T-cell (primary cell): ENCODE measurements at regions not wholly inside any gene's neighbourhood (a gene's known extent, or its start where the extent isn't known, plus 50 kb on each side); places are given as distances from the start of the nearest gene placed in this dataset.

Experiments
- ATAC-seq, 4 experiments: fragments of 200-7000 bp in 3 of 4; fragments of 150-1000 bp in 1 of 4; cut with Tn5 transposase; replicated peaks in 1 of 4; 1 replicate in 3 of 4; 2 replicates in 1 of 4; pipeline ENCODE4 v1.10.0; 2021; ENCODE audit warnings: moderate library complexity in 3 of 4, mild to moderate bottlenecking in 2 of 4, moderate number of reproducible peaks in 1 of 4
- CTCF ChIA-PET, 2 donors: fragments of 300-600 bp; sonication (Branson Sonifier 250); formaldehyde crosslinking; loops; one replicate each; lab custom pipeline; 2022; ENCODE audit warnings: antibody characterized with exemption in 2 of 2; lab: Charles Lee
- POLR2A ChIA-PET, 2 donors: fragments of 300-600 bp; sonication (Branson Sonifier 250); formaldehyde crosslinking; loops; one replicate each; lab custom pipeline; 2022; ENCODE audit warnings: antibody characterized with exemption in 2 of 2; lab: Charles Lee
- DNase-seq, 35 experiments: peaks; one replicate each; pipeline versions ENCODE4 v3.0.0 to v3.0.0-alpha.2; 2013 to 2023
- H3K27ac ChIP-seq: one replicate; pipeline ENCODE4 v1.5.1; 2013; ENCODE audit warnings: low read length
- H3K27me3 ChIP-seq, 2 experiments: replicated peaks in 1 of 2; 1 replicate in 1 of 2; 2 replicates in 1 of 2; pipeline versions ENCODE4 v1.6.1 to v1.7.0; 2013; ENCODE audit warnings: low read length in 1 of 2, mixed read lengths in 1 of 2; ENCODE audit not compliant: control insufficient read depth in 2 of 2, insufficient read depth in 2 of 2; ENCODE audit errors: extremely low read depth in 1 of 2
- H3K36me3 ChIP-seq, 2 donors: 1 replicate in 1 of 2; 2 replicates in 1 of 2; pipeline versions ENCODE4 v1.6.1 to v1.7.0; 2013; ENCODE audit warnings: low read length in 1 of 2; ENCODE audit not compliant: control insufficient read depth in 2 of 2, insufficient read depth in 1 of 2; ENCODE audit errors: extremely low read depth in 1 of 2
- H3K4me1 ChIP-seq, 2 experiments: 1 replicate in 1 of 2; 2 replicates in 1 of 2; pipeline versions ENCODE4 v1.6.1 to v1.7.0; 2013; ENCODE audit warnings: low read length in 2 of 2, mixed read lengths in 1 of 2; ENCODE audit not compliant: insufficient read depth in 2 of 2, control insufficient read depth in 1 of 2; ENCODE audit errors: extremely low read depth in 1 of 2
- H3K4me3 ChIP-seq, 2 donors: 1 replicate in 1 of 2; 2 replicates in 1 of 2; pipeline versions ENCODE4 v1.5.1 to v1.7.0; 2013; ENCODE audit warnings: mild to moderate bottlenecking in 2 of 2, low read length in 1 of 2, moderate library complexity in 1 of 2; ENCODE audit not compliant: control insufficient read depth in 1 of 2; ENCODE audit errors: extremely low read depth in 1 of 2
- H3K9me3 ChIP-seq: 2 replicates; pipeline ENCODE4 v1.7.0; 2013
- H3K27ac Mint-ChIP-seq, 2 donors: one replicate each; pipeline ENCODE4 v1.8.0; 2020 to 2021; ENCODE audit warnings: mild to moderate bottlenecking in 2 of 2, mixed read lengths in 2 of 2
- H3K27me3 Mint-ChIP-seq, 2 donors: one replicate each; pipeline ENCODE4 v1.8.0; 2021 to 2022; ENCODE audit warnings: mixed read lengths in 2 of 2
- H3K36me3 Mint-ChIP-seq: one replicate; pipeline ENCODE4 v1.8.0; 2021; ENCODE audit warnings: mixed read lengths
- H3K4me1 Mint-ChIP-seq, 3 donors: one replicate each; pipeline ENCODE4 v1.8.0; 2020 to 2022; ENCODE audit warnings: mixed read lengths in 3 of 3, mild to moderate bottlenecking in 1 of 3
- H3K4me3 Mint-ChIP-seq, 3 donors: one replicate each; pipeline ENCODE4 v1.8.0; 2020 to 2022; ENCODE audit warnings: mild to moderate bottlenecking in 3 of 3, mixed read lengths in 3 of 3, moderate library complexity in 3 of 3
- H3K9me3 Mint-ChIP-seq, 3 donors: one replicate each; pipeline ENCODE4 v1.8.0; 2020 to 2022; ENCODE audit warnings: mixed read lengths in 3 of 3
- WGBS: methylation state at CpG from one replicate; pipeline ENCODE4 v1.1.5; 2013; ENCODE audit warnings: missing lambda C conversion rate; ENCODE audit not compliant: insufficient coverage; 5-methylcytosine and 5-hydroxymethylcytosine counted together

DNA sequence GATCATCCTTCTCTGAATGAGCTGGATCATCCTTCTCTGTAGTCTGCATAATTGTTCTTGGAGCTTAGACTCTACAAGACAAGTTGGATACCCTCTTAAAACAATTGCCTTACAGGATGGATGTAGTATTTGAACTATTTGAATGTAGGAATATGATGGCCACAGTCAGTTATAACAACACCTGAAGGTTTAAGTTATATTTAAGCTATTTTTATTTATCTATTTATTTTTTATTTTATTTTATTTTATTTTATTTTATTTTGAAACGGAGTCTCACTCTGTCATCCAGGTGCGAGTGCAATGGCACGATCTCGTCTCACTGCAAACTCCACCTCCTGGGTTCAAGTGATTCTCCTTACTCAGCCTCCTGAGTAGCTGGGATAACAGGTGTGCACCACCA, 149.9 kb upstream of the SLIT2 start:
- no peak overlapping the region for H3K4me3 ChIP-seq
- H3K27me3 ChIP-seq: no peaks in the 10 kb centered on the region
- H3K36me3 Mint-ChIP-seq: no peaks in the 10 kb centered on the region
- H3K27ac ChIP-seq: no peak overlapping the region
- no peak overlapping the region for H3K4me3 Mint-ChIP-seq
- WGBS: 100% methylated on average over 3 of the region's 4 CpGs
- no peaks in the 10 kb centered on the region for H3K27me3 Mint-ChIP-seq
- H3K36me3 ChIP-seq: no peaks in the 10 kb centered on the region
- no peaks in the 10 kb centered on the region for H3K9me3 ChIP-seq
- CTCF ChIA-PET: no interaction called here
- no peak for DNase-seq
- H3K4me1 Mint-ChIP-seq: no peaks in the 10 kb centered on the region
- POLR2A ChIA-PET: interaction anchor here in 1 of 2 donors (0.6 kb wide), 1 partner anchor 94 kb away, joined by 3 read pairs; no protein-coding TSS in a partner anchor
- no peak overlapping the region for H3K27ac Mint-ChIP-seq
- no peak for ATAC-seq
- H3K4me1 ChIP-seq: no peaks in the 10 kb centered on the region
- peaks cover 12 to 19% (median 15%) of the 10 kb centered on the region in 3 donors for H3K9me3 Mint-ChIP-seq

DNA sequence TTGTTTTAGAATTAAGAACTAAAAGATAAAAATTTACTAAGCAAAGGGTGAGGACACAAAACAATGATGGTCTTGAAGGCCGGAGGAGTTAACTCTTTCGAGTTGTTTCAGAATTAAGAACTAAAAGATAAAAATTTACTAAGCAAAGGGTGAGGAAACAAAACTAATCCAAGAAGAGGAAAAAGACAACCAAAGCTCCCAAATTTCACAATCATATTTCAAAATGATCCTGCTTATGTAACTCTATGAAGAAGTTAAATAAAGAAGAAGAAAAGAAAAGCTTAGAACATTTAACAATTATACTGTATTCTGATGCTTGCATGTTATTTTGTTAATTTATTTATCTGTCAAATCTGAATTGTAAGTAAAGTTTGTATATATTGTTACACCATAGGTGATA, 154.8 kb upstream of the SLIT2 start:
- no CpG with 5 or more reads among the region's 2 CpGs for WGBS
- ATAC-seq (no peak), DNase-seq (no peak)
- no peaks in the 10 kb centered on the region for H3K9me3 ChIP-seq
- H3K4me1 ChIP-seq: no peaks in the 10 kb centered on the region
- H3K27ac ChIP-seq: no peak overlapping the region
- no peaks in the 10 kb centered on the region for H3K4me1 Mint-ChIP-seq
- ChIA-PET POLR2A (no interaction called here), CTCF (no interaction called here)
- H3K36me3 ChIP-seq: no peaks in the 10 kb centered on the region
- peaks cover 10 to 23% (median 16%) of the 10 kb centered on the region in 3 donors for H3K9me3 Mint-ChIP-seq
- no peak overlapping the region for H3K4me3 ChIP-seq
- no peak overlapping the region for H3K4me3 Mint-ChIP-seq
- H3K27me3 Mint-ChIP-seq: no peaks in the 10 kb centered on the region
- no peak overlapping the region for H3K27ac Mint-ChIP-seq
- H3K27me3 ChIP-seq: no peaks in the 10 kb centered on the region
- no peaks in the 10 kb centered on the region for H3K36me3 Mint-ChIP-seq

DNA sequence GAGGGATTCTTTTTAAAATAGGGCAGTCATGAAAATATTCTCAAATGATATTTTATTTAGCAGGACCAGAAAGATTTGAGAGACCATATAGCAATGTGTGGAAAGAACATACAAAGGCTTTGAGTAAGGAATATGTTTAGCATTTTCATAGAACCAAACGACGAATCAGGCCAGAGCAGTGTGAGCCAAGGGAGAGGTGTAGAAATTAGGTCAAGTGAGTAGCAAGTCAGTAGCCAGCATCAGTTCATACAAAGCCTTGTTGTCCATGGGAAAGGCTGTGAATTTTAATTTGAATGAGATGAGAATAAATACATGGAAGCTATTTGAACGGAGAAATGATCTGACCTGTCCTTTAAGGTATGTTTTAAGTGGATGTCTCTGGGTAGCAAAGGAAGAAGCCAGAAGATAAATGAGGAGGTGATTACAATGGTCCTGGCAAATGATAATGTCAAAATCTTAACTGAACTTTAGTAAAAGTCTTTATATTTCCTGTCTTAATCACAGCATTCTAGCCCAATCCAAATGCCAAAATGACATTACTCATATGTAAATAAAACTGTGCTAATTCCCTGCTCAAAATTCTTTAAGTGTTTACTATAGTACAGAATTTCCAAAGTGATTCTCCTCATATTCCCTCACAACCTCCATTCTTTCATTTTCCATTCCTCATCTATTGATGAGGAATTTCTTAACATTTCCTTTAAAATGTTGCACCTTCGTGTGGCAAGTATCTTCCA, 155.7 kb upstream of the SLIT2 start:
- Histone ChIP-seq H3K27me3 (no peaks in the 10 kb centered on the region), H3K4me1 (no peaks in the 10 kb centered on the region), H3K4me3 (no peak overlapping the region), H3K9me3 (no peaks in the 10 kb centered on the region), H3K27ac (no peak overlapping the region), H3K36me3 (no peaks in the 10 kb centered on the region)
- no peak for ATAC-seq
- POLR2A ChIA-PET: no interaction called here
- peaks cover 10 to 18% (median 14%) of the 10 kb centered on the region in 3 donors for H3K9me3 Mint-ChIP-seq
- no peak for DNase-seq
- H3K27me3 Mint-ChIP-seq: no peaks in the 10 kb centered on the region
- no peaks in the 10 kb centered on the region for H3K4me1 Mint-ChIP-seq
- no peak overlapping the region for H3K4me3 Mint-ChIP-seq
- CTCF ChIA-PET: no interaction called here
- 86% methylated on average over 3 of the region's 4 CpGs for WGBS
- H3K27ac Mint-ChIP-seq: no peak overlapping the region
- H3K36me3 Mint-ChIP-seq: no peaks in the 10 kb centered on the region

DNA sequence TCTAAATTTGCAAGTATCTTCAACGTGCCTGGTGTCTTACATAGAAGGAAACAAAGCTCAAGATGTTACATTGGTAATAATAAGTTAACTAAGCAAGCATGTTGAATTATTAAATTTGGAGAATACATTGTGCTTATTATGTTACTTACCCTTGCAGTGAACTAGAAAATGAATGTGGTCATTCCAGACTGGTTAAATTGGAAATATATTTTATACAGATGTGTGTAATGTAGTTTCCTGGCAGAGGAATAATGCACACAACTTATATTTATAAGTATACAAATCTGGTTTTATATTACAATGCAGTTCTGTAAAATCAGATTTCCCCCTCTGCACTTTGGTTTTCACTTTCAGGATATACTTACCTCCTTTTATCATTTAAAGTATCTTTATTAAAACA, 159.9 kb upstream of the SLIT2 start:
- no peak overlapping the region for H3K4me3 ChIP-seq
- no peaks in the 10 kb centered on the region for H3K27me3 ChIP-seq
- Mint-ChIP-seq H3K36me3 (no peaks in the 10 kb centered on the region), H3K27ac (no peak overlapping the region), H3K27me3 (no peaks in the 10 kb centered on the region), H3K4me3 (no peak overlapping the region), H3K4me1 (no peaks in the 10 kb centered on the region), H3K9me3 (peaks cover 0 to 6% (median 5%) of the 10 kb centered on the region in 3 donors)
- H3K27ac ChIP-seq: no peak overlapping the region
- DNase-seq: no peak
- no CpG with 5 or more reads among the region's 1 CpG for WGBS
- no peaks in the 10 kb centered on the region for H3K4me1 ChIP-seq
- ChIA-PET CTCF (no interaction called here), POLR2A (no interaction called here)
- no peaks in the 10 kb centered on the region for H3K9me3 ChIP-seq
- no peak for ATAC-seq
- H3K36me3 ChIP-seq: no peaks in the 10 kb centered on the region

DNA sequence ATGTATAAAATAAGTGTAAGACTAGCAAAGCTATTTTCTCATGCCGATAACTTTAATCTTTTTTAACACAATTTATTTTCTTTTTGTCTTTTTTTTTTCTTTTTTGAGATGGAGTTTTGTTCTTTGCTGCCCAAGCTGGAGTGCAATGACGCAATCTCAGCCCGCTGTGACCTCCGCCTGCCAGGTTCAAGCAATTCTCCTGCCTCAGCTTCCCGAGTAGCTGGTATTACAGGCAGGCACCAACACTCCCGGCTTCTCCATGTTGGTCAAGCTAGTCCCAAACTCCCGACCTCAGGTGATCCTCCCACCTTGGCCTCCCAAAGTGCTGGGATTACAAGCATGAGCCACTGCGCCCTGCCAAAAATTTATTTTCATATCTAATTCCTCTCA, 164.2 kb upstream of the SLIT2 start:
- DNase-seq (no peak), ATAC-seq (no peak)
- Mint-ChIP-seq H3K27me3 (no peaks in the 10 kb centered on the region), H3K4me1 (no peaks in the 10 kb centered on the region), H3K4me3 (no peak overlapping the region), H3K27ac (no peak overlapping the region), H3K9me3 (peaks cover 0 to 4% (median 1%) of the 10 kb centered on the region in 3 donors), H3K36me3 (no peaks in the 10 kb centered on the region)
- H3K27ac ChIP-seq: no peak overlapping the region
- no peaks in the 10 kb centered on the region for H3K9me3 ChIP-seq
- no peak overlapping the region for H3K4me3 ChIP-seq
- H3K36me3 ChIP-seq: no peaks in the 10 kb centered on the region
- no peaks in the 10 kb centered on the region for H3K27me3 ChIP-seq
- WGBS: 75% methylated on average over 6 of the region's 8 CpGs
- no peaks in the 10 kb centered on the region for H3K4me1 ChIP-seq
- ChIA-PET CTCF (no interaction called here), POLR2A (no interaction called here)

DNA sequence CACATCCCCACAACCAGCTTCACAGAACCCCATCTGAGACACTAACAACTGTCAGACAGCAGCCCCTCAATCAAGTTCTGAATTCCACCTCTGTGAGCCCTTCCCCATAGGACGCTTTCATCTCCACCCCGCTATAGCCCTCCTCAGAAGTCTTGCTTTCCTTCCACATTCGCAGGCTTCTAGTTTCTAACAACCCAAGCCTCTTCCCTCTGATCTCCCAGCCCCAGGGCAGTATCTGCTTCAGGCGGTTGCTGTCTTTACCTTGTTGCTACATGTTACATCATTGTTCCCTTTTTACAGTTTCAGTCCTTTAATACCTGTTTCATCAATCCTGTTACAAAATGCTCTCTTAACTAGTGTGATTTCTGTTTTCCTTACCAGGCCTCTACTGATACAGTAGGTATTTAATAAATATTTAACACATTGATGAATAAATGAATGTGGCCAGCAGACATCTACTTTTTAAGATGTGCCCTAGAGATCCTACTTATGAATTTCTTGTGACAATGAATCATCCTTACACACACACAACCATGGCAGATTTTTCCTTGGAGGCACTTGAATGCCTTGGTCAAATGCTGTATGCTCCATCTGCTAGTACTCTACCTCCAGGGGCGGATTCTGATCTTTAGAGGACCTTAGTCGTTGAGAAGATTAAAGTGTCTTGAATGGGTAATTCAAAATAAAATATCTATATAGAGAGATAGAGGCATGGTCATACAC, 164.7 kb upstream of the SLIT2 start:
- no peaks in the 10 kb centered on the region for H3K4me1 ChIP-seq
- no peaks in the 10 kb centered on the region for H3K36me3 ChIP-seq
- POLR2A ChIA-PET: interaction anchor here in 1 of 2 donors (0.7 kb wide), 1 partner anchor 19 kb away, joined by 3 read pairs; no protein-coding TSS in a partner anchor
- no peak overlapping the region for H3K4me3 ChIP-seq
- no peak overlapping the region for H3K27ac ChIP-seq
- no peaks in the 10 kb centered on the region for H3K36me3 Mint-ChIP-seq
- H3K27ac Mint-ChIP-seq: no peak overlapping the region
- H3K4me3 Mint-ChIP-seq: no peak overlapping the region
- DNase-seq: no peak
- no peaks in the 10 kb centered on the region for H3K4me1 Mint-ChIP-seq
- no peaks in the 10 kb centered on the region for H3K27me3 ChIP-seq
- H3K9me3 ChIP-seq: no peaks in the 10 kb centered on the region
- H3K9me3 Mint-ChIP-seq: peaks cover 0 to 5% (median 4%) of the 10 kb centered on the region in 3 donors
- H3K27me3 Mint-ChIP-seq: no peaks in the 10 kb centered on the region
- ATAC-seq: no peak
- WGBS: 62% methylated on average over 4 of the region's 6 CpGs
- CTCF ChIA-PET: no interaction called here
